Erythroblast (primary cell): ENCODE measurements at regions not wholly inside any gene's neighbourhood (a gene's known extent, or its start where the extent isn't known, plus 50 kb on each side); places are given as distances from the start of the nearest gene placed in this dataset.

ENCODE experiments used
- GATA1 ChIP-seq: IDR thresholded peaks from 2 replicates; pipeline ENCODE4 v1.6.1; 2011; ENCODE audit warnings: low read depth, mild to moderate bottlenecking, control low read depth, low read length, moderate library complexity
- POLR2A ChIP-seq: IDR thresholded peaks from 2 replicates; pipeline ENCODE4 v1.6.1; 2011; ENCODE audit warnings: mild to moderate bottlenecking, low read length

DNA sequence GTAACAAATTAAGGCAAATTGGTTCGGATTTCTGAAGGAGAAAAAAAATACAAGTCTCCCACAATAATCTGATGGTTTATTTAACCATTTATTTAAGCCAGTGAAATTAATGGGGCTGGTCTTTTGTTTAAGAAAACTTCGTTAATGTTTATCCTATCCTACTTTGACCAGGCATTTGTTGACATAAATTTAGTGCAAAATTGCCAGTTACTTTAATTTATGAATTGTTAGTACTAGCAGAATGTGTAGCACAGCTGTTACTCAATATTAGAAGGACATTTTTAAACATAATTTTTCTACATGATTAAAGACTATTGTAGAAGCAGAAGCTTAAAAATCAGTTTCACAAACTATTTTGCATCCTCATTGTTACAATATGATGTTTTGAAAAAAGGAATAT is 687.6 kb upstream of the PTBP2 start:
- TF ChIP-seq POLR2A (no peak), GATA1 (no peak)
